Trophoblast cell (in vitro differentiated cells and primary cell): ENCODE measurements at regions not wholly inside any gene's neighbourhood (a gene's known extent, or its start where the extent isn't known, plus 50 kb on each side); places are given as distances from the start of the nearest gene placed in this dataset.
A peak's percentile ranks its signal among the peaks of the same experiment; 100 is the strongest.

Experiments
- DNase-seq, 2 donors: peaks; one replicate each; pipeline ENCODE4 v3.0.0-alpha.2; 2016
- H2AFZ ChIP-seq: 2 replicates; pipeline ENCODE4 v1.6.1; 2013; ENCODE audit warnings: low read length, moderate library complexity, mild to moderate bottlenecking; ENCODE audit not compliant: insufficient read depth, poor library complexity
- H2AK5ac ChIP-seq: 2 replicates; pipeline ENCODE4 v1.6.1; 2013; ENCODE audit warnings: mild to moderate bottlenecking, low read length
- H2BK120ac ChIP-seq: 2 replicates; pipeline ENCODE4 v1.6.1; 2013; ENCODE audit warnings: low read length, mild to moderate bottlenecking, moderate library complexity; ENCODE audit not compliant: insufficient read depth, poor library complexity
- H2BK12ac ChIP-seq: 2 replicates; pipeline ENCODE4 v1.6.1; 2013; ENCODE audit warnings: mild to moderate bottlenecking, low read length, moderate library complexity
- H2BK5ac ChIP-seq: 2 replicates; pipeline ENCODE4 v1.6.1; 2013; ENCODE audit warnings: low read length, low read depth, moderate library complexity, mild to moderate bottlenecking; ENCODE audit not compliant: poor library complexity
- H3K14ac ChIP-seq: 2 replicates; pipeline ENCODE4 v1.6.1; 2013; ENCODE audit warnings: mild to moderate bottlenecking, low read length
- H3K18ac ChIP-seq: 2 replicates; pipeline ENCODE4 v1.6.1; 2013; ENCODE audit warnings: mild to moderate bottlenecking, low read length
- H3K23ac ChIP-seq: 2 replicates; pipeline ENCODE4 v1.6.1; 2013; ENCODE audit warnings: low read length
- H3K27ac ChIP-seq: 2 replicates; pipeline ENCODE4 v1.5.1; 2013; ENCODE audit warnings: low read depth, mild to moderate bottlenecking, inconsistent platforms, low read length, moderate library complexity
- H3K27me3 ChIP-seq: 2 replicates; pipeline ENCODE4 v1.6.1; 2013; ENCODE audit warnings: inconsistent platforms, mild to moderate bottlenecking, low read length, moderate library complexity; ENCODE audit not compliant: insufficient read depth
- H3K36me3 ChIP-seq, 2 experiments: 1 replicate in 1 of 2; 2 replicates in 1 of 2; pipeline ENCODE4 v1.6.1; 2013; ENCODE audit warnings: low read length in 2 of 2, mild to moderate bottlenecking in 2 of 2, moderate library complexity in 1 of 2; ENCODE audit not compliant: insufficient read depth in 2 of 2, control insufficient read depth in 1 of 2
- H3K4ac ChIP-seq: 2 replicates; pipeline ENCODE4 v1.6.1; 2013; ENCODE audit warnings: low read depth, mild to moderate bottlenecking, low read length, moderate library complexity
- H3K4me1 ChIP-seq, 2 experiments: 1 replicate in 1 of 2; 2 replicates in 1 of 2; pipeline ENCODE4 v1.6.1; 2013; ENCODE audit warnings: low read length in 2 of 2, mild to moderate bottlenecking in 2 of 2, moderate library complexity in 1 of 2; ENCODE audit not compliant: insufficient read depth in 2 of 2, control insufficient read depth in 1 of 2
- H3K4me2 ChIP-seq: 2 replicates; pipeline ENCODE4 v1.6.1; 2013; ENCODE audit warnings: inconsistent platforms, mild to moderate bottlenecking, low read length, moderate library complexity
- H3K4me3 ChIP-seq: 2 replicates; pipeline ENCODE4 v1.5.1; 2013; ENCODE audit warnings: mild to moderate bottlenecking, low read depth, low read length, inconsistent platforms
- H3K79me1 ChIP-seq: one replicate; pipeline ENCODE4 v1.6.1; 2013; ENCODE audit warnings: low read length
- H3K79me2 ChIP-seq: 2 replicates; pipeline ENCODE4 v1.6.1; 2013; ENCODE audit warnings: low read length, mild to moderate bottlenecking; ENCODE audit not compliant: control insufficient read depth, insufficient read depth, poor library complexity
- H3K9ac ChIP-seq: 2 replicates; pipeline ENCODE4 v1.6.1; 2013; ENCODE audit warnings: mild to moderate bottlenecking, low read length
- H3K9me3 ChIP-seq: 2 replicates; pipeline ENCODE4 v1.6.1; 2013; ENCODE audit warnings: low read depth, mild to moderate bottlenecking, control low read depth, inconsistent platforms, low read length; ENCODE audit not compliant: insufficient read depth
- H4K12ac ChIP-seq: 2 replicates; pipeline ENCODE4 v1.6.1; 2013; ENCODE audit warnings: low read depth, mild to moderate bottlenecking, low read length, moderate library complexity
- H4K8ac ChIP-seq: 2 replicates; pipeline ENCODE4 v1.6.1; 2013; ENCODE audit warnings: low read depth, mild to moderate bottlenecking, low read length, moderate library complexity
- H4K91ac ChIP-seq: one replicate; pipeline ENCODE4 v1.6.1; 2013; ENCODE audit warnings: low read depth, mild to moderate bottlenecking, low read length, moderate library complexity
- WGBS: extraction: QIAGEN DNeasy Blood & Tissue Kit; methylation state at CpG from one replicate; pipeline ENCODE4 v1.1.7; 2013; ENCODE audit warnings: missing lambda C conversion rate; ENCODE audit not compliant: insufficient read length, insufficient coverage; ENCODE audit errors: extremely low coverage; 5-methylcytosine and 5-hydroxymethylcytosine counted together

GRCh38 chr10:78319371-78319770, 285.7 kb downstream of the RPS24 start:
- Histone ChIP-seq H2BK12ac (peak overlapping the region; percentile 34), H3K27ac (no peak overlapping the region), H4K12ac (no peak overlapping the region), H4K91ac (peak overlapping the region; percentile 53), H2AK5ac (no peak overlapping the region), H3K9ac (no peak overlapping the region), H3K4me1 (peaks cover 12 to 20% of the 10 kb centered on the region in 2 experiments), H3K4ac (no peak overlapping the region), H3K79me1 (peaks cover 10% of the 10 kb centered on the region), H3K79me2 (no peaks in the 10 kb centered on the region), H3K14ac (no peak overlapping the region), H3K23ac (no peak overlapping the region), H2BK120ac (peak overlapping the region; percentile 2), H4K8ac (no peak overlapping the region), H3K27me3 (no peaks in the 10 kb centered on the region), H3K9me3 (no peaks in the 10 kb centered on the region), H3K18ac (no peak overlapping the region), H2AFZ (no peak overlapping the region), H3K4me2 (no peak overlapping the region), H2BK5ac (no peak overlapping the region), H3K36me3 (no peaks in the 10 kb centered on the region), H3K4me3 (no peak overlapping the region)
- no CpG with 5 or more reads among the region's 7 CpGs for WGBS
- no peak for DNase-seq

- no peak for DNase-seq
- Histone ChIP-seq H2BK12ac (peak overlapping the region; percentile 51), H3K4me3 (no peak overlapping the region), H3K4me1 (peaks cover 12 to 20% of the 10 kb centered on the region in 2 experiments), H3K9me3 (no peaks in the 10 kb centered on the region), H4K12ac (no peak overlapping the region), H4K8ac (peak overlapping the region; percentile 20), H3K36me3 (no peaks in the 10 kb centered on the region), H3K4me2 (no peak overlapping the region), H3K79me2 (no peaks in the 10 kb centered on the region), H3K9ac (no peak overlapping the region), H2AFZ (no peak overlapping the region), H3K14ac (peak overlapping the region; percentile 26), H3K4ac (no peak overlapping the region), H4K91ac (peak overlapping the region; percentile 15), H3K79me1 (peaks cover 10% of the 10 kb centered on the region), H2BK5ac (peak overlapping the region; percentile 59), H2AK5ac (peak overlapping the region; percentile 49), H3K27me3 (no peaks in the 10 kb centered on the region), H2BK120ac (peak overlapping the region; percentile 39), H3K18ac (no peak overlapping the region), H3K23ac (no peak overlapping the region), H3K27ac (no peak overlapping the region)
- no CpG with 5 or more reads among the region's 2 CpGs for WGBS
Measured at GRCh38 chr10:78319841-78320240, 286.2 kb downstream of the RPS24 start.

DNA sequence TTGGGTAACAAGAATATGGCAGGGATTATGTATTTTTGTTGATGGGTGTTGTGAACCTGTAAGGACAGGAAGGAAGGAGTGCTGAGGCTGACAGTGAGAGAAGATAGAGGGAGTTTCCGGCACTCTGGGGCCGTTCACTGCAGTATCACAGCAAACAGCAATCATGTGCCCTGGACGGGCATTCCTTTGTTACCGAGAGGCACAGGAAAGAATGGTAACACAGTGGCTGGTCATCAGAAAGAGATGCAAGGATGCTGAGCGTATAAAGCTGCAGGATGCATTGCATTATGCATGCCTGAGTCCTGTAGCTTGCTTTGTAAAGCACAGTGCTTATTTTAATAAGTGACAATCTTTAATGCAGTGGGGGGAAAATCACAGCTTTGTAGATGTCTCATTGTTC, 286.8 kb downstream of the RPS24 start:
- no peak overlapping the region for H3K4ac ChIP-seq
- H3K36me3 ChIP-seq, result no peaks in the 10 kb centered on the region
- H4K8ac ChIP-seq, result no peak overlapping the region
- no peak overlapping the region for H2AFZ ChIP-seq
- no peak overlapping the region for H3K9ac ChIP-seq
- H3K27ac ChIP-seq, result no peak overlapping the region
- no peak overlapping the region for H3K18ac ChIP-seq
- H3K4me2 ChIP-seq, result no peak overlapping the region
- no peak overlapping the region for H3K14ac ChIP-seq
- no peak overlapping the region for H4K12ac ChIP-seq
- peaks cover 7% of the 10 kb centered on the region for H3K79me1 ChIP-seq
- H4K91ac ChIP-seq, result no peak overlapping the region
- no peaks in the 10 kb centered on the region for H3K27me3 ChIP-seq
- no peak overlapping the region for H2BK5ac ChIP-seq
- no peak overlapping the region for H2BK120ac ChIP-seq
- no CpG with 5 or more reads among the region's 5 CpGs for WGBS
- H3K4me1 ChIP-seq, result peaks cover 12 to 20% of the 10 kb centered on the region in 2 experiments
- no peaks in the 10 kb centered on the region for H3K79me2 ChIP-seq
- no peak overlapping the region for H3K4me3 ChIP-seq
- H3K23ac ChIP-seq, result no peak overlapping the region
- no peaks in the 10 kb centered on the region for H3K9me3 ChIP-seq
- peak overlapping the region; percentile 22 for H2AK5ac ChIP-seq
- DNase-seq, result no peak
- no peak overlapping the region for H2BK12ac ChIP-seq

GRCh38 chr10:78321000-78321399, 287.3 kb downstream of the RPS24 start:
- H4K91ac ChIP-seq, result no peak overlapping the region
- no peak overlapping the region for H3K4me2 ChIP-seq
- H3K27ac ChIP-seq, result no peak overlapping the region
- H3K4me3 ChIP-seq, result no peak overlapping the region
- no peak overlapping the region for H2AFZ ChIP-seq
- H2AK5ac ChIP-seq, result no peak overlapping the region
- no peak overlapping the region for H4K8ac ChIP-seq
- peaks cover 12 to 20% of the 10 kb centered on the region in 2 experiments for H3K4me1 ChIP-seq
- H3K9me3 ChIP-seq, result no peaks in the 10 kb centered on the region
- no peak overlapping the region for H3K9ac ChIP-seq
- H3K4ac ChIP-seq, result no peak overlapping the region
- H2BK12ac ChIP-seq, result peak overlapping the region; percentile 63
- DNase-seq, result no peak
- H3K23ac ChIP-seq, result no peak overlapping the region
- no peak overlapping the region for H2BK5ac ChIP-seq
- no CpG with 5 or more reads among the region's 2 CpGs for WGBS
- H3K14ac ChIP-seq, result no peak overlapping the region
- no peaks in the 10 kb centered on the region for H3K36me3 ChIP-seq
- H3K18ac ChIP-seq, result no peak overlapping the region
- no peak overlapping the region for H4K12ac ChIP-seq
- no peaks in the 10 kb centered on the region for H3K79me2 ChIP-seq
- no peak overlapping the region for H2BK120ac ChIP-seq
- peaks cover 6% of the 10 kb centered on the region for H3K79me1 ChIP-seq
- H3K27me3 ChIP-seq, result no peaks in the 10 kb centered on the region
